HG02759 (cell line): ENCODE measurements at regions not wholly inside any gene's neighbourhood (a gene's known extent, or its start where the extent isn't known, plus 50 kb on each side); places are given as distances from the start of the nearest gene placed in this dataset.
"Not testable (repeated sequence)": the region's sequence is repeated elsewhere in the genome, so short reads cannot be mapped to it uniquely, and the experiment has no call there.

Experiments
- ATAC-seq: cut with Tn5 transposase; IDR thresholded peaks from one replicate; pipeline ENCODE4 v1.9.1; 2021; ENCODE audit warnings: mild to moderate bottlenecking, moderate library complexity; ENCODE audit not compliant: unreplicated experiment

DNA sequence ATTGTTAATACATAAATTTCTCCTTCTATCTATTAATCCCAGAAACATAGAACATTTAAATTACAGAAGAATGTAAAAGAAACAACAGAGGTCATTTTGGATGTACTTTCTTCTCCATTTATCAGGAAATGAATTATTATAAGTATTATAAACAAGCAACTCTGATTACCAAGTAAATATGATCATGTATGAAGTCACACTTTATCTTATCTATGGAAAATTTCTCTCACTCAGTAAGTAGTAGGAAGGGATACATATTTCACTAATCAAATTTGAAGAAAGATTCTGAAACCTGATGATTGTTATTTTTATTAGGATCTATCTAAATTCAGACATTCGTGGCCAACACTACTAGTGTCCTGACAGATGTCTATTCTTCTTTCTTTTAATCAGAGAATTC is 770.7 kb downstream of the LTN1 start:
- no peak for ATAC-seq

DNA sequence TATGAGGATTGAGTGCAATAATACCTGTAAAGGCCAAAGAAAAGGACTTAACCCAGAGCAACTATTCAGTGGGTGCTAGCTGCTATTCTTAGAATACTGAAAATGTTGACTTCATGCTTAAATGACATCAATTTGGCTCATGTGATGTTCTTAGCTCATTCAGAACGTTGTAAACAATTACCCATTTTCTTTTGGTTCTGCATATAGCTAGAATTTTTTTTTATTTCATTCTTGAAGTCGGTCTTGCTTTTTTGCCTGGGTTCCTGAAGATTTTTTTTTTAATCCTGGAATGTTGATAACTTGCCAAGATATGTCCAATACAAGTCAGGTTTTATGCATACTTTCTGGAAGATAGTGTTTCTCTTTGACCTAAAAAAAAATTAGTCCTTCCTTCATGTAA is 772.0 kb downstream of the LTN1 start:
- ATAC-seq, result no peak

DNA sequence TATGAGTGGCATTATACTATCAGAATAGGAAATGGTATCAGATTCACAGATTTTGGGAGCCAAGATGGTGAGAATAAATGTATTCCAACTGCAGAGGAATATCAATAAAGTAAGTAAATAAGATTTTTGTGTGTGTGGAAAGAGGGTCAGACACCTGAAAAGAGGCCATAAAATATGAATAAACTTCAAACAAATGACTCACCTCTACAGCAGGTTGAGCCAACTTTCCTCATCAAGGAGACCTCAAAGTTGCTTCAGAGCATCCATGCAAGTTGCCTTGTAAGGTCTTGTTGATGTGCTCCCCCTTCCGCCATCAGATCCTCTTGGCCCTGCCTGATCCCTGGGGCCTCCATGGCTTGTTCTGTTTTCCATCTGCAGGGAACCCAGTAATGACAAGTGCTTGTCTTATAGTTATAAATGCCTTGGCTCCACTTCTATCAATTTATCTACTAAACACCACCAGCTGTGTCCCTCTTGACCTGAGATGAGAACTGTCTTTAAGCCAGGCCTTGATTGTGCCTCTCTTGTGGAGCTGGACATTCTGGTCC is 775.6 kb downstream of the LTN1 start:
- ATAC-seq, result no peak

DNA sequence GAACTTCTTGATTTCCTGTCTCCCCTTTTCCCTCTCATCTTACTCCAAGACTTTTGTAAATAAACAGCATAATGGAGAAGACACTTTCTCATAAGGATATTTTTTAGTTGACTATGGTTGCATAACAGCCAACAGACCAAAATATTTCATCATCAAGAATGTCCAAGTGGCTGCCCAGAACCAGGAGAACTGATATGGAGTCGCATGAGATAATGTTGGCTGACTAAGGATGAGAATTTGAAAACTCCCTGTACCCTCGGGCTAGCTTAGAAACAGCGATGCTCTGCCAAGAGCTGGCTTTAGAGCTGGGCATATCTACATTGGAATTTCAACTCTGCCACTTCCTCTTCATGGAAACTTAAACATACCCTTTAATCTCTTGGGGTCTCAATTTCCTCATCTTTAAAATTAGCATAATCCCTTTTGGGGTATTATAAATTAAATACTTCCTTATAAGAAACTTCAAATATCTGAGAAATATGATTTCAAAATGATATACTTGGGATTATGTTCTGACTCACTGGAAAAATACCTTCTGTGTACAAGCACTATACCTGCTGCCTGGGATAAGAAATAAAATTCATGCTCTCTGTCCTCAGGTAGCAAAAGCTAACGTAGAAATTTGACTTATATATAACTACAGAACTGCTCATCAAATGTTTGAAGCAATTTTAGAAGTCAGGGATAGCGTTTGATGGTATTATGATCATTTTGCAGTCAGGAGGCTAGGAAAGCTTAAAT is 777.3 kb downstream of the LTN1 start:
- no peak for ATAC-seq

DNA sequence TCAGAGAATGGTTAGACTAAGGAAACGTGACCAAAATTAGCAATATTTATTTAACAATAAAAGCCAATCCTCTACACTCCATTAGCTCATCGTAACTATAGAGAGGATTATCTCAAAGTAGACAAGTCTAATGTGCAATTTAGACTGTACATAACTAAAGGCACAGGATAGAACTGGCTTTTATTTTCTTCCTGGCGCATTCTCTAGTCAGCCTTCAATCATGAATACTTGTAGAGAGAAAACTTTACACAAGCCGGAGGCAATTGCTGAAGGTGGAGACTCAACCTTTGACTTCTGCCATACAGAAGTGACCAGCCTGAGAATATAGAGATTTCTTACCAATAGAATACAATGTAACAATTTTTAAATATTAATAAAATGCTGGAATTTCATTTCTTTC is 777.9 kb downstream of the LTN1 start:
- no peak for ATAC-seq

DNA sequence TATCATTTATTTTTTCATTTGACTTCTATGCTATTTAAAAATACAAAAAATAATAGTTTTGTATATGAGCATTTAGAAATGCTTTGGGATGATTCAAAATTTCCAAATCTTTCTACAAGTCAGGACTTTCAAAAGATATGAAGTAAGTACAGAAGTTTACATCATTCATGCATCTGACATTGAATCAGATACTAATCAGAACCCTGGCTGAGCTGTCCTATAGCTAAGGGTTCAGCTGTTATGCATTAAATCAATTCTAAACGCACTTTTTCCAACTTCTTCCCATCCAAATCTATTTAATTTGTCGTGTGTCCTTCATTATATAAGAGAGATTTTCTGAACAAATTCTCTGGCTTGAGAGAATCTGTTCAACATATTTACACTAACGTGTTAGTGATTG is 779.4 kb downstream of the LTN1 start:
- ATAC-seq, result no peak

DNA sequence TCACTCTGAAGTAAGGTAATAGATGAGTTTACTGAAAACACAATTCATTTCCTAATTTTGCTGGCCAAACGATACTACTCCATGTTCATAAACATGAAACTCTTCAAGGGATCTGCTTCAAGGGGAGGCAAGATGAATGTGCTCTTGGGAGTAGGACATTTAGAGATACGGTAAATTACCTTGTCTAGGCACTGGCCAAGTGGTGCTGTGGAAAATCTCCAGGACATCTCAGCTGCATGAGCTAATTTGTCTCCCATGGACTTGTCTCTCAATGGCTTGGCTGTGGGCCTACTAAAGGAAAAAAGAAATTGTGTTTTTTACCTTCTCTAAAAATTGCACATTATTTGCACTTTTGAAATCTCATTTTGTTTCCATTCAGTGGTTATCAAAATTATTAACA is 780.6 kb downstream of the LTN1 start:
- no peak for ATAC-seq

DNA sequence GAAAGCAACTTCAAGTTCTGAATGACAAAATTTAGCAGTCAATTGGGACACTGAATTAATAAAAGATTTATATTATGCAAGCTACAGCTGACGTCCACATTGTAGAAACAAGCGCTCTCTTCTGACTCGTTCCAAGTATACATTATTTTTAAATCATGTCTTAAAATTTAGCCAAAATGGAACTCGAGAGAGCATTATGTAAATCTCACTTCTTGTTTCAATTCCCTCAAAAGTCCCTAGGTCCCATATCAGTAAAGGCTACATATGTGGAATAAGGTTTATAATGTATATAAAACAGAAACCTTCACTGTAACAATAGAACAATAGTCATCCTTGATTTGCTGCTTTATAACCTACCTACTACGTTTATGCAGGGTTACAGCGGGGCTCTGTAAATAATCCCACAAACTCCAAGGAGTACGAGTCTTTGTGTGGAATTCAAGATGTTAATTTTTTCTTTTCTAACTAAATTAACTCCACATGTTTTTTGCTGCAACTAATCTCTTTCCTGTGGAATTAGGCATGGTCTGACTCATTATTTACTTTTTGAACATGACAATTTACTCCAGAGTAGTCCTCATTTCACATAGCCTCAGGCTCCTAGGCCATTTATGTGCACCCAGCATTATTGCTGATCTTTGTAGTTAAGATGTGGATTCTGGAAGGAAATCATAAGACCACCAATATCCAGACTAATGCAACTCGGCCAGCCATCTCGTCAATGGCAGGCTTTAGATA is 785.1 kb downstream of the LTN1 start:
- ATAC-seq, result no peak

DNA sequence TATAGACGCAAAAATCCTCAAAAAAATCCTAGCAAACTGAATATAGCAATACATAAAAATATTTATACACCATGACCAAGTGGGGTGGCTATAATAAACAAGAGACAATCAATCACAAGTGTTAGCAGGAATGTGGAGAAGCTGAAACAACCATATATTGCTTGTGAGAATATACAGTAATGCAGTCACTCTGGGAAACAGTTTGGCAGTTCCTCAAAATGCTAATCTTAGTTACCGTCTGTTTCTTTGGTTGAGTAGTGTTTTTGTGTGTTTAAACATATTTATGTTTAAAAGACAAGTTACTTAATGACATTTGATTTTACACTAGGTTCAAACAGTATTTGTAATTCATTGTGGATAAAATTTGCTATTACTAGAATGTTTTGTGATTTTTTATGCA is 792.0 kb downstream of the LTN1 start:
- ATAC-seq, result no peak

DNA sequence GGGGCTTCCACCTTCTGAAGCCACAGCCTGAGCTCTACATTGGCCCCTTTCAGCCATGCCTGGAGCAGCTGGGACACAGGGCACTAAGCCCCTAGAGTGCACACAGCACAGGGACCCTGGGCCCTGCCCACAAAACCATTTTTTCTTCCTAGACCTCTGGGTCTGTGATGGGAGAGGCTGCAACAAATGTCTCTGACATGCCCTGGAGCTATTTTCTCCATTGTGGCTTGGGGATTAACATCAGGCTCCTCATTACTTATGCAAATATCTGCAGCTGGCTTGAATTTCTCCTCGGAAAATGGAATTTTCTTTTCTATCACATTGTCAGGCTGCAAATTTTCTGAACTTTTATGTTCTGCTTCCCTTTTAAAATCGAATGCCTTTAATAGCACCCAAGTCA is 795.7 kb downstream of the LTN1 start:
- no peak for ATAC-seq

DNA sequence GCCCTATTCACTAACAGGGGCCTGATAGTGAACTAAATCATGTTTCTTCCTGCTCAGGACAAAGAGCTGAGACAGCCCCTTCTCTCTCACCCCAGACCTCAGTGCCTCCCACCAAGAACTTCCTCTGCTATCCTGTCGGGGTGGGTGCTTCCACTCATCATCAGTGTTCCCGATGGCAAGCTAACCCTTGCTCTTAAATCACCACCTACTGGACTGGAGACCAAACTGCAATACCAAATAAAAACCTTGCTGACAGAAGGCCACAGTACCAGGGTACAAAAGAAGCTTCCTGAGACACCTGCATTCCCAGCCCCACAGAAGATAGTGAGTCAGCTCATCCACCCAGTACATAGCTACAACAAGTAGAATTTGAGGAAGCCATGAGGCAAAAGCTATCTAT is 799.5 kb downstream of the LTN1 start:
- no peak for ATAC-seq

DNA sequence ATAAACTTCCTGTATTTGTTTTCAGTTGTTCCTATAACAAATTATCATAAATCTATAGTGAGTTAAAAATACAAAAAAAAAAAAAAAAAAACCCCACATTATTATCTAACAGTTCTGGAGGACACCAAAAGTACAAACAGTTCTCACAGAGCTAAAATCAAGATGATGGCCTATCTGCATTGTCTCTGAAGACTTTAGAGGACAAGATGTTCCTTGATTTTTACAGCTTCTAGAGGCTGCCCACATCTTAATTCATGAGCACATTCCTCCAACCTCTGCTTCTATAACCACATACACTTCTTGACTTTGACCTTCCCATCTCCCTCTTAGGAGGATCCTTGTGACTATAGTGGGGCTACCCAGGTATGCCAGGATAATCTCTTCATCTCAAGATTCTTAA is 806.1 kb downstream of the LTN1 start:
- ATAC-seq, result no peak

DNA sequence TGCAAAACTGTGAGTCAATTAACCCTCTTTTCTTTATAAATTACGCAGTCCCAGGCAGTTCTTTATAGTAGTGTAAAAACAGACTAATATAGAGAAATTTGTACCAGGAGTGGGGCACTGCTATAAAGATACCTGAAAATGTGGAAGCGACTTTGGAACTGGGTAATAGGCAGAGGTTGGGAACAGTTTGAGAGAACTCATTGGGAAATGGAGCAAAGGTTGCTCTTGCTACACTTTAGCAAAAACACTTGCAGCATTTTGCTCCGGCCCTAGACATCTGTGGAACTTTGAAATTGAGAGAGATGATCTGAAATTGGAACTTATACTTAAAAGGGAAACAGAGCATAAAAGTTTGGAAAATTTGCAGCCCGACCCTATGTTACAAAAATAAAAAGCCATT is 810.9 kb downstream of the LTN1 start:
- no peak for ATAC-seq

DNA sequence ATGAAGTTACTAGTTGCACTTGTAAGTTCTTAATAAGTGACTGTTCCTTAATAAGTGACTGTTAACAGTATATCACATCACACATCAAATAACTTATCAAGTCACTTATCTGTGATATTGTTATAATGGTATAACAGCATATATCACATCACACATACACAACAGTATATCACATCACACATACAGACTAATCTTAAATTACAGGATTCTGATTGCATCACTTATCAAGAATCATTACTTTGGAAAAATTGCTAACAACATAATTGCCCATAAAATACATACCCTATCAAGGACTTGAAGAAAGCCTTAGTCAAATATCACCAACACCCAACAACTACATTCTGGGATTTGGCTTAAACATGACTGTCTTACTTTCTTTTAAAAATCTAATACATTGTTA is 813.5 kb downstream of the LTN1 start:
- no peak for ATAC-seq

DNA sequence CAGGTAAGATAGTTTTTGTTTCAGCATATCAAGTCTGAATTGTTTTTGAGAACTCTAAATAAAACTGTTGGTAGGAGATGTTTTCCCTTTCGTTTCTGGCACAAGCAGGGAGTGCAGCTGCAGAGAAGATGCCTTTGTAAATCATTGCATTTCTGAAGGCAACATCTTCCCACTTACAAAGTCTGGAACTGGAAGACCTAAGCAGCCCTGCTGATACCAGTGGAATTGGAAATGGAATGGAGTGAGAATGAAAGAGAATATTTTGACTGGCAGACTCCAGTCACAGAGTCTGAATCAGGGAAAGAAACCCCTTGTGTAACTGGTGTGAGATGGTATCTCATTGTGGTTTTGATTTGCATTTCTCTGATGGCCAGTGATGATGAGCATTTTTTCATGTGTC is 815.6 kb downstream of the LTN1 start:
- no peak for ATAC-seq

DNA sequence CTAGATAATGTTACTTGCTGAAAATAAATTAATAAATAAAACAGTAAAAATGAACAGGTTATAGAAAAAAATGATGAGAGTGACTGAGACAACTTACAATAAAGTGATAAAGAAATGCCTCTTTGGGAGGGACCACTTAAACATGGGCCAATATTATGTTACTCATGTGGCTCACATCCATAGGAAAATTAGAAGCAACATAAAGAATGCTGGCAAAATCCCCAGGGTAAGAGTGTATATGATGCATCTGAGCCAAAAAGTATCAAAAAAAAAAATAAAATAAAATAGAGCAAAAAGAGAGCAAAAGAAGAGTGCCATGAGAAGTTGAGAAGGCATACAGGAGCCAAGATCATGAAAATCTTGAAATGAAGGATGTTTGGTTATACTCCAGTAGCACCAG is 818.0 kb downstream of the LTN1 start:
- no peak for ATAC-seq

DNA sequence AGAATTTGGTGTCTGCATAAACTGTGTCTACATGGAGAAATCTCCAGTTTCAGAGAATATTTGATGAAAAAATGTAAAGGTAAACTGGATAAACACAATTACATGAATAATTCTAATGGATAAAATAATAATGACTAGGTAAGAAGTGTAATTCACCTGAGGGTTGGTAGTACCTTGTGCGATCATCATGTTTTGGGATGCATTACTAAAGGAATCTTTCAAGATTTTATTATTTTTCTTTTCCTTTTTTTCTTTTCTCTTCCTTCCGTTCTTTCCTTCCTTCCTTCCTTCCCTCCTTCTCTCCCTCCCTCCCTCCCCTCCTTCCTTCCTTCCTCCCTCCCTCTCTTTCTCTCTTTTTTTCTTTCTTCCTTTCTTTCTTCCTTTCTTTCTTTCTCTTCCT is 818.7 kb downstream of the LTN1 start:
- ATAC-seq, result no peak

DNA sequence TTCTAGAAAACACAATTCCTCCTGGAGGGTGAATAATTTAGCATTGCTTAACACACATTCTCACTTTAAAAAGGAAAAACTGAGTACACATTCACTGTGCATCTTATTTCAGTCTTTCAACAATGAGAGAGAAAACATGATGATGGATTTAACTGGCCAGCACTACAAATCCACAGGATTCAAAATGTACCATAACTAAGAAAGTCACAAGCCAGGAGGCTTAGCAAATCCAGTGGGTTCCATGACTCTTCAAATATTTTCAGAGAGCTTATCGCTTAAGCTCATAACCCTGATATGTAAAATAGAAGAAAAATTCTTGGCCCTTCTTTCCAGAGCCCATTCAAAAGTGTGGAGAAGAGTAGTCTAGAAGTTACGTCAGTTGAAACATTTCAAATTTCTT is 820.3 kb downstream of the LTN1 start:
- no peak for ATAC-seq

DNA sequence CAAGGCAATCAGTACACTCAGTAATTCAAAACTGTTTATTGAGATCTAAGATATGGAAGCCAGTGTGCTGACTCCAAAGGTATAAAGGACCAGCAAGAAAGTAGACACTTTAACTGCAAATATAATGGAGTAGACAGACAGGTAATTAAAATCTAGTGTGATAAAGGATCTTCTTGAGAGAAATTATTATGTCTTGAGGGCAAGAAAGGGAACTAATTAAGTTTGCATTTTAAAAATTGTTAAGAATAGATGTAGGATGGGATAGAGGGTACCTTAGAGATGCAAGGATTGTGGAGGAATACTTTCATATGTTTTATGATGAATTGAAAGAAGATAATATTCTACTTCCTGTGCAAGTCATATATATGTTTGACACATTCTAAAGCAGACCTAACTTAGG is 825.3 kb downstream of the LTN1 start:
- no peak for ATAC-seq

DNA sequence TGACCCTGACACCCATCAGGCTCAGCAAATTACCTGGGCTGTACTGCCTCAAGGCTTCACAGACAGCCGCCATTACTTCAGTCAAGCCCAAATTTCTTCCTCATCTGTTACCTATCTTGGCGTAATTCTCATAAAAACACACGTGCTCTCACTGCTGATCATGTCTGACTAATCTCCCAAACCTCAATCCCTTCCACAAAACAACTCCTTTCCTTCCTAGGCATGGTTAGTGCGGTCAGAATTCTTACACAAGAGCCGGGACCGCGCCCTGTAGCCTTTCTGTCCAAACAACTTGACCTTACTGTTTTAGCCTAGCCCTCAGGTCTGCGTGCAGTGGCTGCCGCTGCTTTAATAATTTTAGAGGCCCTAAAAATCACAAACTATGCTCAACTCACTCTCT is 828.2 kb downstream of the LTN1 start:
- not testable (repeated sequence) for ATAC-seq

DNA sequence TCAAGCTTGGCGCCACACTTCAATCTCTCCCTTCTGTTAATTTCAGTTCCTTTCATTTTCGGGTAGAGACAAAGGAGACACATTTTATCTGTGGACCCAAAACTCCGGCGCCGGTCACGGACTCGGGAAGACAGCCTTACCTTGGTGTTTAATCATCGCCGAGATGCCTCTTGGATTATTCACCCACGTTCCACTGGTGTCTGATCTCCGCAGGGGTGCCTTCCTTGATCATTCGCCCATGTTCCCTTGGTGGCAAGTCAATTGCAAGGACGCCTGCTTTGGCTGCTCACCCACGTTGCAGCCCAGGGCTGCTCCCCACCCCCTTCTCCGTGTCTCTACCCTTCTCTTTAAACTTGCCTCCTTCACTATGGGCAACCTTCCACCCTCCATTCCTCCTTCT is 830.6 kb downstream of the LTN1 start:
- not testable (repeated sequence) for ATAC-seq

DNA sequence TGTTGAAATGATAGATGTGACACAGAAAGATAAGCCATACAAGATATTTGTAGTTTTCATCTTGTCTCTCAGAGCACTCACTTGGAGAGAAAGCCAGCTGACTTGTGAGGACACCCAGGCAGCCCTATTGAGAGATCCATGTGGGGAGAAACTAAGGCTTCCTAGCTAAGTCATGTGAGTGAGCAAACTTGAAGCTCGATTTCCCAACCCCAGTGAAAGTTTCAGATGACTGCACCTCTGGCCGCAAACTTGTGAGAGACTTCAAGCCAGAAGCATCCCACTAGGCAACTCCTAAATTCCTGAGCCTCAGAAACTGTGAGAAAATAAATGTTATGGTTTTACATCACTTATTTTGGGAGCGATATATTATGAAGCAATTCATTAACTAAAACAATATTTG is 832.3 kb downstream of the LTN1 start:
- no peak for ATAC-seq
